IMR-90 (cell line): ENCODE measurements at regions not wholly inside any gene's neighbourhood (a gene's known extent, or its start where the extent isn't known, plus 50 kb on each side); places are given as distances from the start of the nearest gene placed in this dataset. TPM values are rescaled to one million over a fixed set of nuclear protein-coding genes. Genes with fewer than 3 reads are reported as not detected.

ENCODE experiments used
- microRNA-seq, 2 experiments: library from miRNA; stranded (forward) in 1 of 2; unstranded in 1 of 2; fragments of 10-50 nt in 1 of 2; fragments of <30 nt in 1 of 2; gene quantifications in 1 of 2; microRNA quantifications in 1 of 2; one replicate each; pipeline versions ENCODE3 to v1.1.0; 2013 to 2020; ENCODE audit not compliant: insufficient read depth in 1 of 2, insufficient read length in 1 of 2, unreplicated experiment in 1 of 2
- small RNA-seq, 5 experiments: library from RNA; depleted of rRNA; stranded (forward); fragments of <200 nt; gene quantifications; one replicate each; pipeline ENCODE3, GENCODE V24; 2012

Small RNAs in the stretch of these regions (microRNA-seq; reads per million reads assigned to microRNA genes)
- gene RNU6-1032P (ENCODE audit: insufficient read depth, insufficient read length) = not detected

Small RNAs in the stretch of these regions (small RNA-seq; reads per million reads assigned to genes)
- gene RNU6-1032P = 0.04 to 3.6 (median 0.25) reads per million in 5 experiments
